ENCODE measurements at regions not wholly inside any gene's neighbourhood (a gene's known extent, or its start where the extent isn't known, plus 50 kb on each side); places are given as distances from the start of the nearest gene placed in this dataset.

- TF ChIP-seq, protein P1, sequence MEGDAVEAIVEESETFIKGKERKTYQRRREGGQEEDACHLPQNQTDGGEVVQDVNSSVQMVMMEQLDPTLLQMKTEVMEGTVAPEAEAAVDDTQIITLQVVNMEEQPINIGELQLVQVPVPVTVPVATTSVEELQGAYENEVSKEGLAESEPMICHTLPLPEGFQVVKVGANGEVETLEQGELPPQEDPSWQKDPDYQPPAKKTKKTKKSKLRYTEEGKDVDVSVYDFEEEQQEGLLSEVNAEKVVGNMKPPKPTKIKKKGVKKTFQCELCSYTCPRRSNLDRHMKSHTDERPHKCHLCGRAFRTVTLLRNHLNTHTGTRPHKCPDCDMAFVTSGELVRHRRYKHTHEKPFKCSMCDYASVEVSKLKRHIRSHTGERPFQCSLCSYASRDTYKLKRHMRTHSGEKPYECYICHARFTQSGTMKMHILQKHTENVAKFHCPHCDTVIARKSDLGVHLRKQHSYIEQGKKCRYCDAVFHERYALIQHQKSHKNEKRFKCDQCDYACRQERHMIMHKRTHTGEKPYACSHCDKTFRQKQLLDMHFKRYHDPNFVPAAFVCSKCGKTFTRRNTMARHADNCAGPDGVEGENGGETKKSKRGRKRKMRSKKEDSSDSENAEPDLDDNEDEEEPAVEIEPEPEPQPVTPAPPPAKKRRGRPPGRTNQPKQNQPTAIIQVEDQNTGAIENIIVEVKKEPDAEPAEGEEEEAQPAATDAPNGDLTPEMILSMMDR (IDR thresholded peaks at IDR 0.05) = no peak
- no peak for TF ChIP-seq POLR2A (IDR thresholded peaks at IDR 0.05)
These were observed 397.6 kb upstream of the IRX1 start for GRCh38 chr5:3198074-3198449.

All from body of pancreas (tissue), 4 donors.